ENCODE measurements at regions not wholly inside any gene's neighbourhood (a gene's known extent, or its start where the extent isn't known, plus 50 kb on each side); places are given as distances from the start of the nearest gene placed in this dataset.

- TF ChIP-seq POLR2A (IDR thresholded peaks at IDR 0.05) (no peak), CTCF (IDR thresholded peaks at IDR 0.05) (no peak)
- intact Hi-C loops (cut with DNase I; ENCODE audit: low total_unique reads) = no loop called here
Observed at GRCh38 chr1:106969731-106970130, 86.7 kb upstream of the PRMT6 start.

GRCh38 chr1:106972074-106972473, 84.4 kb upstream of the PRMT6 start:
- no peak for DNase-seq (ENCODE audit: low spot score in 2 of 2)
- H3K4me3 ChIP-seq (ENCODE audit: low read depth, poor library complexity, severe bottlenecking) = no peak overlapping the region
- WGBS, 2 donors = 49 to 60% methylated on average over 2 of the region's 2 CpGs
- TF ChIP-seq POLR2A (IDR thresholded peaks at IDR 0.05) (no peak), CTCF (IDR thresholded peaks at IDR 0.05) (no peak)
- intact Hi-C loops (cut with DNase I; ENCODE audit: low total_unique reads) = no loop called here

More at GRCh38 chr1:106969731-106970130, 86.7 kb upstream of the PRMT6 start:
- no peak overlapping the region for H3K4me3 ChIP-seq (ENCODE audit: low read depth, poor library complexity, severe bottlenecking)
- no peak for DNase-seq (ENCODE audit: low spot score in 2 of 2)

- no peak for DNase-seq (ENCODE audit: low spot score in 2 of 2)
- H3K4me3 ChIP-seq (ENCODE audit: low read depth, poor library complexity, severe bottlenecking) = no peak overlapping the region
- TF ChIP-seq POLR2A (IDR thresholded peaks at IDR 0.05) = no peak
- no peak for TF ChIP-seq CTCF (IDR thresholded peaks at IDR 0.05)
- WGBS, 2 donors = 77 to 87% methylated on average over 2 of the region's 2 CpGs
- intact Hi-C loops (cut with DNase I; ENCODE audit: low total_unique reads) = no loop called here
Observed at GRCh38 chr1:106975944-106976343, 80.5 kb upstream of the PRMT6 start.

- intact Hi-C loops (cut with DNase I; ENCODE audit: low total_unique reads) = no loop called here
- no peak for TF ChIP-seq CTCF (IDR thresholded peaks at IDR 0.05)
- TF ChIP-seq POLR2A (IDR thresholded peaks at IDR 0.05) = no peak
- no peak for DNase-seq (ENCODE audit: low spot score in 2 of 2)
- H3K4me3 ChIP-seq (ENCODE audit: low read depth, poor library complexity, severe bottlenecking) = no peak overlapping the region
- WGBS, 2 donors = 23 to 27% methylated on average over 3 of the region's 3 CpGs
Observed at GRCh38 chr1:106978477-106979322, 77.8 kb upstream of the PRMT6 start.

GRCh38 chr1:106979371-106979770, 77.1 kb upstream of the PRMT6 start:
- DNase-seq (ENCODE audit: low spot score in 2 of 2) = no peak
- intact Hi-C loops (cut with DNase I; ENCODE audit: low total_unique reads) = no loop called here
- no peak overlapping the region for H3K4me3 ChIP-seq (ENCODE audit: low read depth, poor library complexity, severe bottlenecking)
- 45 to 50% methylated on average over 2 of the region's 2 CpGs for WGBS, 2 donors
- no peak for TF ChIP-seq CTCF (IDR thresholded peaks at IDR 0.05)
- TF ChIP-seq POLR2A (IDR thresholded peaks at IDR 0.05) = no peak

- TF ChIP-seq POLR2A (IDR thresholded peaks at IDR 0.05) (no peak), CTCF (IDR thresholded peaks at IDR 0.05) (no peak)
- H3K4me3 ChIP-seq (ENCODE audit: low read depth, poor library complexity, severe bottlenecking) = no peak overlapping the region
- intact Hi-C loops (cut with DNase I; ENCODE audit: low total_unique reads) = no loop called here
- no peak for DNase-seq (ENCODE audit: low spot score in 2 of 2)
- WGBS, 2 donors = 61 to 73% methylated on average over 3 of the region's 3 CpGs
Observed at GRCh38 chr1:106980121-106980520, 76.4 kb upstream of the PRMT6 start.
